ENCODE measurements at regions not wholly inside any gene's neighbourhood (a gene's known extent, or its start where the extent isn't known, plus 50 kb on each side); places are given as distances from the start of the nearest gene placed in this dataset.

DNA sequence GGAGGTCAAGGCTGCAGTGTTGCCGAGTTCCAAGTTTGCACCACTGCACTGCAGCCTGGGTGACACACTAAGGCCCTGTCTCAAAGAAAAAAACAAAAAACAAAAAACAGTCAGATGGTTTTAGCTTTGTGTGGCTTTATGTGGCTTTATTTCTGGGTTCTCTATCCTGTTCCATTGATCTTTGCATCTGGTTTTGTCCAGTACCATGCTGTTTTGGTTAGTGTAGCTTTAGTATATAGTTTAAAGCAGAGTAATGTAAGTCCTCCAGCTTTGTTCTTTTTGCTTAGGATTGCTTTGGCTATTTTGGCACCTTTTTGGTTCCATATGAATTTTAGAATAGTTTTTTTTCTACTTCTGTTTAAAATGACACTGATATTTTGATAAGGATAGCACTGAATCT lies 225.5 kb downstream of the HDGFL1 start:
- TF ChIP-seq, protein P1, sequence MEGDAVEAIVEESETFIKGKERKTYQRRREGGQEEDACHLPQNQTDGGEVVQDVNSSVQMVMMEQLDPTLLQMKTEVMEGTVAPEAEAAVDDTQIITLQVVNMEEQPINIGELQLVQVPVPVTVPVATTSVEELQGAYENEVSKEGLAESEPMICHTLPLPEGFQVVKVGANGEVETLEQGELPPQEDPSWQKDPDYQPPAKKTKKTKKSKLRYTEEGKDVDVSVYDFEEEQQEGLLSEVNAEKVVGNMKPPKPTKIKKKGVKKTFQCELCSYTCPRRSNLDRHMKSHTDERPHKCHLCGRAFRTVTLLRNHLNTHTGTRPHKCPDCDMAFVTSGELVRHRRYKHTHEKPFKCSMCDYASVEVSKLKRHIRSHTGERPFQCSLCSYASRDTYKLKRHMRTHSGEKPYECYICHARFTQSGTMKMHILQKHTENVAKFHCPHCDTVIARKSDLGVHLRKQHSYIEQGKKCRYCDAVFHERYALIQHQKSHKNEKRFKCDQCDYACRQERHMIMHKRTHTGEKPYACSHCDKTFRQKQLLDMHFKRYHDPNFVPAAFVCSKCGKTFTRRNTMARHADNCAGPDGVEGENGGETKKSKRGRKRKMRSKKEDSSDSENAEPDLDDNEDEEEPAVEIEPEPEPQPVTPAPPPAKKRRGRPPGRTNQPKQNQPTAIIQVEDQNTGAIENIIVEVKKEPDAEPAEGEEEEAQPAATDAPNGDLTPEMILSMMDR (IDR thresholded peaks at IDR 0.05; ENCODE audit: borderline replicate concordance, extremely low read depth, low read length, poor library complexity, severe bottlenecking) = no peak
- TF ChIP-seq EZH2 (IDR thresholded peaks at IDR 0.05; ENCODE audit: borderline replicate concordance, low read depth, low read length, severe bottlenecking) = no peak

Measured in DND-41 (cell line).